ES-I3 (cell line): ENCODE measurements at regions not wholly inside any gene's neighbourhood (a gene's known extent, or its start where the extent isn't known, plus 50 kb on each side); places are given as distances from the start of the nearest gene placed in this dataset.

ENCODE experiments used
- H3K36me3 ChIP-seq: 2 replicates; pipeline ENCODE4 v1.6.1; 2013; ENCODE audit warnings: mild to moderate bottlenecking, low read length, control low read depth, moderate library complexity; ENCODE audit not compliant: insufficient read depth
- H3K4me1 ChIP-seq: 2 replicates; pipeline ENCODE4 v1.6.1; 2013; ENCODE audit warnings: mild to moderate bottlenecking, control low read depth, low read length; ENCODE audit not compliant: insufficient read depth
- H3K9ac ChIP-seq: 2 replicates; pipeline ENCODE4 v1.6.1; 2013; ENCODE audit warnings: low read depth, mild to moderate bottlenecking, low read length, moderate library complexity
- H3K9me3 ChIP-seq: 2 replicates; pipeline ENCODE4 v1.6.1; 2013; ENCODE audit warnings: mild to moderate bottlenecking, low read length, moderate library complexity; ENCODE audit not compliant: control insufficient read depth, insufficient read depth

GRCh38 chr2:35790292-35790691, 565.3 kb upstream of the CRIM1 start:
- no peaks in the 10 kb centered on the region for H3K36me3 ChIP-seq
- no peaks in the 10 kb centered on the region for H3K4me1 ChIP-seq
- H3K9me3 ChIP-seq = peaks cover 4% of the 10 kb centered on the region; the same call in 1 of the 2 replicates
- no peak overlapping the region for H3K9ac ChIP-seq

GRCh38 chr2:35788543-35788942, 567.0 kb upstream of the CRIM1 start:
- Histone ChIP-seq H3K9me3 (peaks cover 4% of the 10 kb centered on the region; the same call in 1 of the 2 replicates), H3K9ac (no peak overlapping the region), H3K4me1 (no peaks in the 10 kb centered on the region), H3K36me3 (no peaks in the 10 kb centered on the region)

GRCh38 chr2:35787302-35788031, 568.1 kb upstream of the CRIM1 start:
- Histone ChIP-seq H3K4me1 (no peaks in the 10 kb centered on the region), H3K9ac (no peak overlapping the region), H3K9me3 (peaks cover 4% of the 10 kb centered on the region; the same call in 1 of the 2 replicates), H3K36me3 (no peaks in the 10 kb centered on the region)

DNA sequence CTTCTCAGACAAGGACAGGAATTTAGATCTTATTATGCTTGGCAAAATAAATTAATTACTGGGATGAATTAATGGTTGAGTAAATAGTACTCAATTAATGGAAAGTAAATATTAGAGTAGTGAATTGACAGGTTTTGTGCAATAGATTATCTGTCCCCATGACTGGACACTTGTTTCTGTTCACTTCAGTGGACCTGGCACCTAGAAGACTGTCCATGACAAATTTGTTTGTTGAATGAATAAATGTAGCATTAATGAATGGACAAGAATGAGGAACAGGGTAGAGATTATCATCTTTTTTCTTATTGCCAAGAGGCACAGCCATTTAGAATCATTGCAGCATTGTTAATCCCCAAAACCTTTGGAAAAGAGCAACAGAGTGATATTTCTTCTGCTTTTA, 570.0 kb upstream of the CRIM1 start:
- Histone ChIP-seq H3K9me3 (peaks cover 4% of the 10 kb centered on the region; the same call in 1 of the 2 replicates), H3K9ac (no peak overlapping the region), H3K4me1 (no peaks in the 10 kb centered on the region)

DNA sequence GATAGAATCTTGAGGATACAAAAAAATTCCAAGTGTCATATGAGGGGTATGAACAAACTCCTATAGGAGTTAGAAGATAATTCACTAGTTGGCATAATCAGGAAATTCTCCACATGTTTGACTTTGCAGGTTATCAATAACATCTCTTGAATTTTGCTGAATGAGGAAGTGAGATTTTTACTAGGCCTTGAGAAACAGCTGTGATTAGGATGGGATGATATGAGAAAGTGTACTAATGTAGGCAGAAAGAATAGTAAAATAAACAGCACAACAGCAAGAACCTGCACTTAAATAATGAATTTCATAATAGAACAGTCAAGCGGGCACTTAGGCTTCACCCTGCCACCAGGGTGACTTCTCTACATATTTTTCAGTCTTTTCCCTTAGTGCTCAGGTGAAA, 570.8 kb upstream of the CRIM1 start:
- Histone ChIP-seq H3K9me3 (peaks cover 4% of the 10 kb centered on the region; the same call in 1 of the 2 replicates), H3K36me3 (no peaks in the 10 kb centered on the region), H3K4me1 (no peaks in the 10 kb centered on the region), H3K9ac (no peak overlapping the region)

More for the DNA sequence above, 570.0 kb upstream of the CRIM1 start:
- H3K36me3 ChIP-seq = no peaks in the 10 kb centered on the region

GRCh38 chr2:35783723-35784122, 571.9 kb upstream of the CRIM1 start:
- Histone ChIP-seq H3K9ac (no peak overlapping the region), H3K36me3 (no peaks in the 10 kb centered on the region), H3K4me1 (no peaks in the 10 kb centered on the region), H3K9me3 (peaks cover 4% of the 10 kb centered on the region; the same call in 1 of the 2 replicates)

- no peaks in the 10 kb centered on the region for H3K9me3 ChIP-seq
- no peaks in the 10 kb centered on the region for H3K36me3 ChIP-seq
- no peaks in the 10 kb centered on the region for H3K4me1 ChIP-seq
- H3K9ac ChIP-seq = no peak overlapping the region
These were observed 614.0 kb upstream of the CRIM1 start for GRCh38 chr2:35741556-35741955.

- H3K4me1 ChIP-seq = no peaks in the 10 kb centered on the region
- no peak overlapping the region for H3K9ac ChIP-seq
- no peaks in the 10 kb centered on the region for H3K36me3 ChIP-seq
- H3K9me3 ChIP-seq = peaks cover 10% of the 10 kb centered on the region; the same call in 1 of the 2 replicates
These were observed 623.9 kb upstream of the CRIM1 start for GRCh38 chr2:35731674-35732073.

GRCh38 chr2:35714883-35715282, 640.7 kb upstream of the CRIM1 start:
- Histone ChIP-seq H3K9ac (no peak overlapping the region), H3K9me3 (no peaks in the 10 kb centered on the region), H3K4me1 (no peaks in the 10 kb centered on the region), H3K36me3 (no peaks in the 10 kb centered on the region)

GRCh38 chr2:35708411-35708923, 647.1 kb upstream of the CRIM1 start:
- Histone ChIP-seq H3K36me3 (no peaks in the 10 kb centered on the region), H3K4me1 (no peaks in the 10 kb centered on the region), H3K9me3 (no peaks in the 10 kb centered on the region), H3K9ac (no peak overlapping the region)

DNA sequence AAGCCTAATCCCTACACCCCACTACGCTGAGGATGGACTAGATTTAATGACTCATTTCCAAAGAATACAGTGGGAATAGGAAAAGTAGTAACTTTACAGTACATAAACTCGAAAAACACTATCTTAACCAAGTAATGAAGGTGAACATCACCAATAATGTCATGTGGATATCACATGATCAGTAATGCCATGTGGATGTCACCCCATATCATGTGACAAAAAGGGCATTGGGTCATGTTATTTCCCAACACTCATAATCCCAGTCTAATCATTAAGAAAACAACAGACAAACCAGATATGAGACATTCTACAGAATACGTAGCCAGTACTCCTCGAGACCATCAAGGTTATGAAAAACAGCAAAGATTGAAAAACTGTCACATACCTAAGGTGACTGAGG, 667.3 kb upstream of the CRIM1 start:
- H3K9ac ChIP-seq = no peak overlapping the region
- no peaks in the 10 kb centered on the region for H3K9me3 ChIP-seq
- H3K36me3 ChIP-seq = no peaks in the 10 kb centered on the region
- H3K4me1 ChIP-seq = no peaks in the 10 kb centered on the region

GRCh38 chr2:35651688-35652323, 703.8 kb upstream of the CRIM1 start:
- H3K9ac ChIP-seq = no peak overlapping the region
- H3K4me1 ChIP-seq = no peaks in the 10 kb centered on the region
- no peaks in the 10 kb centered on the region for H3K9me3 ChIP-seq
- H3K36me3 ChIP-seq = no peaks in the 10 kb centered on the region

- H3K4me1 ChIP-seq = no peaks in the 10 kb centered on the region
- no peak overlapping the region for H3K9ac ChIP-seq
- no peaks in the 10 kb centered on the region for H3K36me3 ChIP-seq
- no peaks in the 10 kb centered on the region for H3K9me3 ChIP-seq
These were observed 740.9 kb upstream of the CRIM1 start for GRCh38 chr2:35614640-35615039.

DNA sequence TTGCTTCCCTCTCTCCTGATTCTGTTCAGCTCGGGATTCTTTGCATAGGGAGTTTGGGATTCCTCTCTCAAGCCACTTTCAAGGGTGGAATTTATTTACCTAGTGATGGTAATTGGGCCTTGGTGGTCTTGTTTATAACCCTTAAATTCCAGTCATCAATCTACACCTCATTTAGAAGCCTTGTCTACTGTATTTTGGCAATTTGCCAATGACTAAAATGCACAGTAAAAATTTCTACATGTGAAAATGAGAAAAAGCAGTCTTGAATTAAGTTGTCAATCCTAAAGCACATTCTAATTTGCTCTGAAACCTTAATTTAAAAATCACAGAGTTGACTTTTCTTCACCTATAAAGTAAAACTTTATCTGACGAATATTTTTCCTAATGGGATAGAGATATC, 749.2 kb upstream of the CRIM1 start:
- Histone ChIP-seq H3K9me3 (no peaks in the 10 kb centered on the region), H3K4me1 (no peaks in the 10 kb centered on the region), H3K36me3 (no peaks in the 10 kb centered on the region), H3K9ac (no peak overlapping the region)

DNA sequence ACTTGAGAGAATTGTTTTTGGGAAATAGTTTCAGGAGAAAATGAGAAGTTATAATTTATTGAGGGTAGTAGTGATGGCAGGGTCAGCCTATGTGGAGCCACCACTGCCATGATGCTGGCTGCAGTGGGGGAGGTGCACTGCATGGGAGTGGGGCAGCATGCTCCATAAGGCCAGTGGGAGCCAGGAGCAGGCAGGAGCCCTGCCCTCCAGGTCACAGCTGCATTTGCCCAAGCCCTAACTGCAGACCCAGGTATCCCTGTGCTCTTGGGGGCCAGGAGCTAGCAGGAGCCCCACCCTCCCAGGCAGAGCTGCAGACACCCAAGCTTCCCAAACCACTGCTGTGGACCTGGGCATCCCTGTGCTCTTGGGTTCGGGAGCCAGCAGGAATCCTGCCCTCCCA, 757.3 kb upstream of the CRIM1 start:
- H3K9ac ChIP-seq = no peak overlapping the region
- H3K9me3 ChIP-seq = peaks cover 15% of the 10 kb centered on the region
- no peaks in the 10 kb centered on the region for H3K36me3 ChIP-seq
- H3K4me1 ChIP-seq = no peaks in the 10 kb centered on the region
